K562 (cell line): ENCODE measurements at regions not wholly inside any gene's neighbourhood (a gene's known extent, or its start where the extent isn't known, plus 50 kb on each side); places are given as distances from the start of the nearest gene placed in this dataset.

Experiments used
- ATAC-seq: fragments of 200-7000 bp; cut with Tn5 transposase; 3 replicates; pipeline ENCODE4 v1.9.1; 2020; ENCODE audit warnings: moderate library complexity
- BruUV-seq: library from RNA; stranded (reverse); fragments of 400-500 nt; replicated peaks from 2 replicates; lab custom pipeline; 2021; lab: Mats Ljungman, UMichigan
- CTCF ChIA-PET: fragments of 300-600 bp; formaldehyde crosslinking; extraction: SDS; loops from one replicate; lab custom pipeline; 2021; ENCODE audit warnings: low intra/inter-chr PET ratio; lab: Yijun Ruan, JAX
- POLR2A ChIA-PET: fragments of 300-600, 350-650 bp; sonication (Branson Sonifier 250); formaldehyde crosslinking; extraction: SDS; loops from one replicate; lab custom pipeline; 2021; ENCODE audit warnings: antibody characterized with exemption, inconsistent platforms; lab: Yijun Ruan, JAX
- DNase-seq, 4 experiments: peaks; one replicate each; pipeline versions ENCODE4 v3.0.0 to v3.0.0-alpha.2; 2011 to 2018; ENCODE audit warnings: low spot score in 3 of 4, mixed read lengths in 3 of 4; ENCODE audit errors: extremely low read depth in 1 of 4
- FAIRE-seq: peaks from 2 replicates; lab custom pipeline; 2011; peaks lifted over from hg19 to GRCh38; lab: Jason Lieb, UNC
- H2AFZ ChIP-seq: 2 replicates; pipeline ENCODE4 v1.6.0; 2011; ENCODE audit warnings: low read depth, low read length, control low read depth, inconsistent platforms
- H3K27ac ChIP-seq: fragments of 200-600 bp; 3 replicates; pipeline ENCODE4 v1.8.0; 2011; ENCODE audit warnings: low read depth, mild to moderate bottlenecking, control low read depth, inconsistent platforms, low read length, moderate library complexity, mixed read lengths; ENCODE audit errors: extremely low read depth
- H3K27me3 ChIP-seq, 2 experiments: fragments of 300-600 bp in 1 of 2; 2 replicates in 1 of 2; 3 replicates in 1 of 2; pipeline versions ENCODE4 v1.6.0 to v1.8.0; 2011; ENCODE audit warnings: inconsistent platforms in 2 of 2, low read length in 2 of 2, mild to moderate bottlenecking in 1 of 2, mixed read lengths in 1 of 2, moderate library complexity in 1 of 2; ENCODE audit not compliant: control insufficient read depth in 2 of 2, insufficient read depth in 2 of 2
- H3K36me3 ChIP-seq: fragments of 300-600 bp; 3 replicates; pipeline ENCODE4 v1.8.0; 2011; ENCODE audit warnings: mild to moderate bottlenecking, low read length, inconsistent platforms; ENCODE audit not compliant: control insufficient read depth, insufficient read depth
- H3K4me1 ChIP-seq, 2 experiments: fragments of 200-600 bp in 1 of 2; replicated peaks in 1 of 2; 2 replicates in 1 of 2; 3 replicates in 1 of 2; pipeline versions ENCODE4 v1.5.1 to v1.8.0; 2011; ENCODE audit warnings: inconsistent platforms in 2 of 2, low read length in 2 of 2, mild to moderate bottlenecking in 1 of 2, mixed read lengths in 1 of 2, moderate library complexity in 1 of 2; ENCODE audit not compliant: control insufficient read depth in 2 of 2, insufficient read depth in 2 of 2
- H3K4me2 ChIP-seq: 2 replicates; pipeline ENCODE4 v1.6.1; 2011; ENCODE audit warnings: low read length, control low read depth, inconsistent platforms, mixed read lengths; ENCODE audit not compliant: insufficient read depth
- H3K4me3 ChIP-seq: fragments of 200-600 bp; sonication (generic), shearing (Covaris generic); 2 replicates; pipeline ENCODE4 v1.5.1; 2016; ENCODE audit warnings: control low read depth, inconsistent platforms
- H3K79me2 ChIP-seq: fragments of 200-600 bp; 3 replicates; pipeline ENCODE4 v1.8.0; 2011; ENCODE audit warnings: low read length, inconsistent platforms; ENCODE audit not compliant: control insufficient read depth, insufficient read depth
- H3K9ac ChIP-seq, 2 experiments: 2 replicates each; pipeline versions ENCODE4 v1.6.0 to v1.6.1; 2011; ENCODE audit warnings: low read depth in 2 of 2, low read length in 2 of 2, control low read depth in 1 of 2, inconsistent platforms in 1 of 2, mild to moderate bottlenecking in 1 of 2, mixed read lengths in 1 of 2; ENCODE audit not compliant: insufficient read depth in 1 of 2
- H3K9me1 ChIP-seq: one replicate; pipeline ENCODE4 v1.6.0; 2011; ENCODE audit warnings: inconsistent platforms, mild to moderate bottlenecking, low read length, moderate library complexity; ENCODE audit not compliant: control insufficient read depth, insufficient read depth
- H3K9me3 ChIP-seq: replicated peaks from 2 replicates; pipeline ENCODE4 v1.5.1; 2011; ENCODE audit warnings: low read depth, low read length, inconsistent platforms; ENCODE audit not compliant: control insufficient read depth, insufficient read depth
- H4K20me1 ChIP-seq: replicated peaks from 2 replicates; pipeline ENCODE4 v1.6.1; 2011; ENCODE audit warnings: low read length, inconsistent platforms, mixed read lengths; ENCODE audit not compliant: control insufficient read depth, insufficient read depth
- CBFB ChIP-seq: sonication (generic); formaldehyde crosslinking; IDR thresholded peaks from 2 replicates; pipeline ENCODE4 v1.4.0; 2020; ENCODE audit warnings: mild to moderate bottlenecking, missing genetic modification reagents
- FOXA3 ChIP-seq, 2 experiments: fragments of 450-650 bp in 1 of 2; sonication (generic) in 1 of 2; formaldehyde crosslinking; IDR thresholded peaks in 1 of 2; conservative IDR thresholded peaks in 1 of 2; 2 replicates each; pipeline versions ENCODE4 v1.4.0 to v1.8.0; 2020 to 2022; ENCODE audit warnings: mild to moderate bottlenecking in 2 of 2, missing genetic modification reagents in 1 of 2
- HDAC2 ChIP-seq: fragments of 450-650 bp; IDR thresholded peaks from 2 replicates; pipeline ENCODE4 v1.6.1; 2016; ENCODE audit warnings: mild to moderate bottlenecking
- NR2C1 ChIP-seq, 2 experiments: fragments of 450-650 bp; IDR thresholded peaks; 2 replicates each; pipeline ENCODE4 v1.6.1; 2017; ENCODE audit warnings: mild to moderate bottlenecking in 2 of 2, antibody characterized with exemption in 1 of 2, inconsistent platforms in 1 of 2, missing compliant biosample characterization in 1 of 2, missing genetic modification characterization in 1 of 2
- POLR2A ChIP-seq: fragments of 450-650 bp; conservative IDR thresholded peaks from 2 replicates; pipeline ENCODE4 v1.6.1; 2016
- PTTG1 ChIP-seq: fragments of 450-650 bp; IDR thresholded peaks from 2 replicates; pipeline ENCODE4 v1.6.1; 2016; ENCODE audit warnings: low read depth, mild to moderate bottlenecking, missing genetic modification characterization, missing compliant biosample characterization
- WGBS: fragments of 100-300 bp; shearing (Covaris generic); methylation state at CpG from one replicate; pipeline ENCODE4 v1.1.6; 2016; ENCODE audit warnings: low coverage, mixed read lengths; ENCODE audit not compliant: insufficient coverage; ENCODE audit errors: missing lambda C conversion rate; 5-methylcytosine and 5-hydroxymethylcytosine counted together
- in situ Hi-C: fragments of 300-500 bp; cut with MboI; formaldehyde crosslinking; loops from 4 replicates; pipeline ENCODE4 v1.15.0; 2018; ENCODE audit warnings: inconsistent platforms, mixed read lengths
- intact Hi-C: fragments of 100-400 bp; cut with micrococcal nuclease; formaldehyde crosslinking; loops from 2 replicates; pipeline ENCODE4 v1.14.2; 2022
- TF ChIP-seq, protein P1 (sequence below), 2 experiments: fragments of 450-650 bp in 1 of 2; IDR thresholded peaks; 2 replicates each; pipeline ENCODE4 v1.6.1; 2011 to 2017; ENCODE audit warnings: low read depth in 2 of 2, antibody characterized with exemption in 1 of 2, borderline replicate concordance in 1 of 2, low read length in 1 of 2, mild to moderate bottlenecking in 1 of 2, mixed read lengths in 1 of 2; ENCODE audit not compliant: control insufficient read depth in 1 of 2
- TF ChIP-seq, protein P2 (sequence below): fragments of 450-650 bp; IDR thresholded peaks from 2 replicates; pipeline ENCODE4 v1.7.1; 2018; ENCODE audit warnings: mild to moderate bottlenecking, low read depth; ENCODE audit not compliant: partially characterized antibody
- TF ChIP-seq, protein P3 (sequence below): fragments of 250-450 bp; sonication (Bioruptor Pico); IDR thresholded peaks from 2 replicates; pipeline ENCODE4 v1.6.1; 2021; ENCODE audit warnings: mild to moderate bottlenecking
- TF ChIP-seq, protein P4 (sequence below): sonication (generic); formaldehyde crosslinking; IDR thresholded peaks from 2 replicates; pipeline ENCODE4 v1.8.0; 2023; ENCODE audit warnings: mild to moderate bottlenecking, missing genetic modification reagents

DNA sequence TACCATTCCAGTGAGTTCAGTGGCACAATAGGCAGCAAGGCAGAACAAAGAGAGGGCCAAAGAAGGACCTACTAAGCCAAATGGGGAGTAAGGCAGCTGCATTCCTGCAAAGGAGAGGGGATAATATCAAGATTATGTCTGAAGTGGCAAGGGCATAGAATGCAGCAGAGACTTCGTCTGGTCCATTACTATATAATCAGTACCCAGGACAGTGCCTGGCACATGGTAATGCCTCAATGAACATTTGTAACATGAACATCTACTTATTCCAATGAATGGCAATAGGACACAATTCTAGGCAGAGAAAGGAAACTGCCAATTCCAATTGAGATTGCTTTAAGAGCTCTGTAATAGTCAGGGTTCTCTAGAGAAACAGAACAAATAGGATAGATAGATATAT is 82.1 kb upstream of the STAC start:
- Histone ChIP-seq H4K20me1 (no peaks in the 10 kb centered on the region), H3K4me2 (no peak overlapping the region), H2AFZ (no peak overlapping the region), H3K9me1 (no peaks in the 10 kb centered on the region), H3K36me3 (no peaks in the 10 kb centered on the region), H3K4me3 (no peak overlapping the region), H3K27ac (no peak overlapping the region), H3K9me3 (peaks cover 3% of the 10 kb centered on the region), H3K27me3 (no peaks in the 10 kb centered on the region), H3K9ac (no peak overlapping the region), H3K4me1 (no peaks in the 10 kb centered on the region), H3K79me2 (no peaks in the 10 kb centered on the region)
- 5% methylated on average over 1 of the region's 1 CpG for WGBS
- DNase-seq (no peak), FAIRE-seq (no peak), ATAC-seq (no peak)
- CTCF ChIA-PET = no interaction called here
- no TSS peak for BruUV-seq
- in situ Hi-C loops (no loop called here), intact Hi-C loops (no loop called here)
- POLR2A ChIA-PET = no interaction called here
- TF ChIP-seq, protein P1, sequence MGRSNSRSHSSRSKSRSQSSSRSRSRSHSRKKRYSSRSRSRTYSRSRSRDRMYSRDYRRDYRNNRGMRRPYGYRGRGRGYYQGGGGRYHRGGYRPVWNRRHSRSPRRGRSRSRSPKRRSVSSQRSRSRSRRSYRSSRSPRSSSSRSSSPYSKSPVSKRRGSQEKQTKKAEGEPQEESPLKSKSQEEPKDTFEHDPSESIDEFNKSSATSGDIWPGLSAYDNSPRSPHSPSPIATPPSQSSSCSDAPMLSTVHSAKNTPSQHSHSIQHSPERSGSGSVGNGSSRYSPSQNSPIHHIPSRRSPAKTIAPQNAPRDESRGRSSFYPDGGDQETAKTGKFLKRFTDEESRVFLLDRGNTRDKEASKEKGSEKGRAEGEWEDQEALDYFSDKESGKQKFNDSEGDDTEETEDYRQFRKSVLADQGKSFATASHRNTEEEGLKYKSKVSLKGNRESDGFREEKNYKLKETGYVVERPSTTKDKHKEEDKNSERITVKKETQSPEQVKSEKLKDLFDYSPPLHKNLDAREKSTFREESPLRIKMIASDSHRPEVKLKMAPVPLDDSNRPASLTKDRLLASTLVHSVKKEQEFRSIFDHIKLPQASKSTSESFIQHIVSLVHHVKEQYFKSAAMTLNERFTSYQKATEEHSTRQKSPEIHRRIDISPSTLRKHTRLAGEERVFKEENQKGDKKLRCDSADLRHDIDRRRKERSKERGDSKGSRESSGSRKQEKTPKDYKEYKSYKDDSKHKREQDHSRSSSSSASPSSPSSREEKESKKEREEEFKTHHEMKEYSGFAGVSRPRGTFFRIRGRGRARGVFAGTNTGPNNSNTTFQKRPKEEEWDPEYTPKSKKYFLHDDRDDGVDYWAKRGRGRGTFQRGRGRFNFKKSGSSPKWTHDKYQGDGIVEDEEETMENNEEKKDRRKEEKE (IDR thresholded peaks at IDR 0.05; ENCODE audit: borderline replicate concordance in 1 of 2, control insufficient read depth in 1 of 2, low read depth in 2 of 2, low read length in 1 of 2) = no peak
- TF ChIP-seq CBFB (CRISPR knock-in tag) = no peak
- TF ChIP-seq FOXA3 (CRISPR knock-in tag; conservative IDR thresholded peaks at IDR 0.05 in 1 of 2, IDR thresholded peaks at IDR 0.05 in 1 of 2) = no peak
- no peak for TF ChIP-seq POLR2A
- TF ChIP-seq NR2C1 (IDR thresholded peaks at IDR 0.05) = no peak
- TF ChIP-seq NR2C1 (tag; IDR thresholded peaks at IDR 0.05) = no peak
- TF ChIP-seq, protein P2, sequence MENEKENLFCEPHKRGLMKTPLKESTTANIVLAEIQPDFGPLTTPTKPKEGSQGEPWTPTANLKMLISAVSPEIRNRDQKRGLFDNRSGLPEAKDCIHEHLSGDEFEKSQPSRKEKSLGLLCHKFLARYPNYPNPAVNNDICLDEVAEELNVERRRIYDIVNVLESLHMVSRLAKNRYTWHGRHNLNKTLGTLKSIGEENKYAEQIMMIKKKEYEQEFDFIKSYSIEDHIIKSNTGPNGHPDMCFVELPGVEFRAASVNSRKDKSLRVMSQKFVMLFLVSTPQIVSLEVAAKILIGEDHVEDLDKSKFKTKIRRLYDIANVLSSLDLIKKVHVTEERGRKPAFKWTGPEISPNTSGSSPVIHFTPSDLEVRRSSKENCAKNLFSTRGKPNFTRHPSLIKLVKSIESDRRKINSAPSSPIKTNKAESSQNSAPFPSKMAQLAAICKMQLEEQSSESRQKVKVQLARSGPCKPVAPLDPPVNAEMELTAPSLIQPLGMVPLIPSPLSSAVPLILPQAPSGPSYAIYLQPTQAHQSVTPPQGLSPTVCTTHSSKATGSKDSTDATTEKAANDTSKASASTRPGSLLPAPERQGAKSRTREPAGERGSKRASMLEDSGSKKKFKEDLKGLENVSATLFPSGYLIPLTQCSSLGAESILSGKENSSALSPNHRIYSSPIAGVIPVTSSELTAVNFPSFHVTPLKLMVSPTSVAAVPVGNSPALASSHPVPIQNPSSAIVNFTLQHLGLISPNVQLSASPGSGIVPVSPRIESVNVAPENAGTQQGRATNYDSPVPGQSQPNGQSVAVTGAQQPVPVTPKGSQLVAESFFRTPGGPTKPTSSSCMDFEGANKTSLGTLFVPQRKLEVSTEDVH = no peak
- TF ChIP-seq, protein P3, sequence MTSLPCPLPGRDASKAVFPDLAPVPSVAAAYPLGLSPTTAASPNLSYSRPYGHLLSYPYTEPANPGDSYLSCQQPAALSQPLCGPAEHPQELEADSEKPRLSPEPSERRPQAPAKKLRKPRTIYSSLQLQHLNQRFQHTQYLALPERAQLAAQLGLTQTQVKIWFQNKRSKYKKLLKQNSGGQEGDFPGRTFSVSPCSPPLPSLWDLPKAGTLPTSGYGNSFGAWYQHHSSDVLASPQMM (CRISPR knock-in tag) = no peak
- TF ChIP-seq HDAC2 = no peak
- no peak for TF ChIP-seq PTTG1 (tag)
- TF ChIP-seq, protein P4, sequence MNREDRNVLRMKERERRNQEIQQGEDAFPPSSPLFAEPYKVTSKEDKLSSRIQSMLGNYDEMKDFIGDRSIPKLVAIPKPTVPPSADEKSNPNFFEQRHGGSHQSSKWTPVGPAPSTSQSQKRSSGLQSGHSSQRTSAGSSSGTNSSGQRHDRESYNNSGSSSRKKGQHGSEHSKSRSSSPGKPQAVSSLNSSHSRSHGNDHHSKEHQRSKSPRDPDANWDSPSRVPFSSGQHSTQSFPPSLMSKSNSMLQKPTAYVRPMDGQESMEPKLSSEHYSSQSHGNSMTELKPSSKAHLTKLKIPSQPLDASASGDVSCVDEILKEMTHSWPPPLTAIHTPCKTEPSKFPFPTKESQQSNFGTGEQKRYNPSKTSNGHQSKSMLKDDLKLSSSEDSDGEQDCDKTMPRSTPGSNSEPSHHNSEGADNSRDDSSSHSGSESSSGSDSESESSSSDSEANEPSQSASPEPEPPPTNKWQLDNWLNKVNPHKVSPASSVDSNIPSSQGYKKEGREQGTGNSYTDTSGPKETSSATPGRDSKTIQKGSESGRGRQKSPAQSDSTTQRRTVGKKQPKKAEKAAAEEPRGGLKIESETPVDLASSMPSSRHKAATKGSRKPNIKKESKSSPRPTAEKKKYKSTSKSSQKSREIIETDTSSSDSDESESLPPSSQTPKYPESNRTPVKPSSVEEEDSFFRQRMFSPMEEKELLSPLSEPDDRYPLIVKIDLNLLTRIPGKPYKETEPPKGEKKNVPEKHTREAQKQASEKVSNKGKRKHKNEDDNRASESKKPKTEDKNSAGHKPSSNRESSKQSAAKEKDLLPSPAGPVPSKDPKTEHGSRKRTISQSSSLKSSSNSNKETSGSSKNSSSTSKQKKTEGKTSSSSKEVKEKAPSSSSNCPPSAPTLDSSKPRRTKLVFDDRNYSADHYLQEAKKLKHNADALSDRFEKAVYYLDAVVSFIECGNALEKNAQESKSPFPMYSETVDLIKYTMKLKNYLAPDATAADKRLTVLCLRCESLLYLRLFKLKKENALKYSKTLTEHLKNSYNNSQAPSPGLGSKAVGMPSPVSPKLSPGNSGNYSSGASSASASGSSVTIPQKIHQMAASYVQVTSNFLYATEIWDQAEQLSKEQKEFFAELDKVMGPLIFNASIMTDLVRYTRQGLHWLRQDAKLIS (CRISPR knock-in tag) = no peak
